H54 (cell line): ENCODE measurements at regions not wholly inside any gene's neighbourhood (a gene's known extent, or its start where the extent isn't known, plus 50 kb on each side); places are given as distances from the start of the nearest gene placed in this dataset.
"Not testable (repeated sequence)": the region's sequence is repeated elsewhere in the genome, so short reads cannot be mapped to it uniquely, and the experiment has no call there.

ENCODE experiments used
- DNase-seq: peaks from one replicate; pipeline ENCODE4 v3.0.0; 2011; ENCODE audit warnings: low spot score, mixed read lengths; ENCODE audit not compliant: insufficient read length
- FAIRE-seq: peaks from 3 replicates; lab custom pipeline; 2011; peaks lifted over from hg19 to GRCh38; lab: Jason Lieb, UNC
- POLR2A ChIP-seq: IDR thresholded peaks from 2 replicates; pipeline ENCODE4 v1.6.1; 2011; ENCODE audit warnings: low read depth, mild to moderate bottlenecking, low read length

GRCh38 chr1:196160066-196160795 is 448.0 kb downstream of the KCNT2 start:
- DNase-seq: no peak
- TF ChIP-seq POLR2A: no peak
- FAIRE-seq: peak; percentile 48

GRCh38 chr1:196155586-196155985 is 452.7 kb downstream of the KCNT2 start:
- no peak for TF ChIP-seq POLR2A
- no peak for DNase-seq
- FAIRE-seq: no peak

GRCh38 chr1:196152975-196153374 is 455.3 kb downstream of the KCNT2 start:
- FAIRE-seq (no peak), DNase-seq (no peak)
- no peak for TF ChIP-seq POLR2A

GRCh38 chr1:196152086-196152485 is 456.2 kb downstream of the KCNT2 start:
- DNase-seq: no peak
- FAIRE-seq: no peak
- no peak for TF ChIP-seq POLR2A

- DNase-seq: no peak
- no peak for FAIRE-seq
- no peak for TF ChIP-seq POLR2A
Observed at GRCh38 chr1:196148367-196148970, 459.8 kb downstream of the KCNT2 start.

GRCh38 chr1:196147530-196147929 is 460.7 kb downstream of the KCNT2 start:
- TF ChIP-seq POLR2A: no peak
- no peak for FAIRE-seq
- no peak for DNase-seq

- not testable (repeated sequence) for FAIRE-seq, DNase-seq
Observed at GRCh38 chr1:196145151-196145550, 463.1 kb downstream of the KCNT2 start.

- TF ChIP-seq POLR2A: no peak
- FAIRE-seq (no peak), DNase-seq (no peak)
Observed at GRCh38 chr1:196144588-196144987, 463.7 kb downstream of the KCNT2 start.

GRCh38 chr1:196143602-196144342 is 464.5 kb downstream of the KCNT2 start:
- FAIRE-seq (no peak), DNase-seq (no peak)
- TF ChIP-seq POLR2A: no peak

GRCh38 chr1:196142111-196142640 is 466.1 kb downstream of the KCNT2 start:
- DNase-seq (no peak), FAIRE-seq (no peak)
- TF ChIP-seq POLR2A: no peak

GRCh38 chr1:196136396-196136795 is 471.8 kb downstream of the KCNT2 start:
- TF ChIP-seq POLR2A: no peak
- DNase-seq (no peak), FAIRE-seq (no peak)

GRCh38 chr1:196131691-196132090 is 476.5 kb downstream of the KCNT2 start:
- FAIRE-seq (no peak), DNase-seq (no peak)
- no peak for TF ChIP-seq POLR2A

GRCh38 chr1:196128835-196129234 is 479.4 kb downstream of the KCNT2 start:
- DNase-seq: no peak
- TF ChIP-seq POLR2A: no peak
- FAIRE-seq: no peak

GRCh38 chr1:196121181-196121580 is 487.1 kb downstream of the KCNT2 start:
- FAIRE-seq (no peak), DNase-seq (no peak)
- TF ChIP-seq POLR2A: no peak
